Esophagus squamous epithelium (tissue), 5 donors: ENCODE measurements at regions not wholly inside any gene's neighbourhood (a gene's known extent, or its start where the extent isn't known, plus 50 kb on each side); places are given as distances from the start of the nearest gene placed in this dataset.
"Not testable (repeated sequence)": the region's sequence is repeated elsewhere in the genome, so short reads cannot be mapped to it uniquely, and the experiment has no call there.

Experiments used
- DNase-seq: peaks from one replicate; lab custom pipeline; 2025; lab: John Stamatoyannopoulos, UW
- H3K27ac ChIP-seq, 4 donors: fragments of 200-600 bp; sonication (generic); one replicate each; pipeline ENCODE4 v1.5.1; 2016 to 2019; ENCODE audit warnings: mild to moderate bottlenecking in 1 of 4
- H3K27me3 ChIP-seq, 4 donors: fragments of 200-600 bp; sonication (generic); 1 replicate in 3 of 4; 2 replicates in 1 of 4; pipeline versions ENCODE4 v1.5.1 to v1.6.0; 2017 to 2021; ENCODE audit warnings: antibody characterized with exemption in 1 of 4
- H3K36me3 ChIP-seq, 3 donors: fragments of 200-600 bp; sonication (generic); one replicate each; pipeline ENCODE4 v1.5.1; 2016 to 2019
- H3K4me1 ChIP-seq, 3 donors: fragments of 200-600 bp; sonication (generic); one replicate each; pipeline ENCODE4 v1.5.1; 2017 to 2019
- H3K4me3 ChIP-seq, 4 donors: fragments of 200-600 bp; sonication (generic); 1 replicate in 3 of 4; 2 replicates in 1 of 4; pipeline ENCODE4 v1.5.1; 2016 to 2019; ENCODE audit warnings: mild to moderate bottlenecking in 2 of 4, moderate library complexity in 1 of 4
- H3K9me3 ChIP-seq, 3 donors: fragments of 200-600 bp; sonication (generic); one replicate each; pipeline ENCODE4 v1.5.1; 2016 to 2019
- CTCF ChIP-seq, 6 experiments: fragments of 450-650 bp in 4 of 6; fragments of 200-600 bp in 2 of 6; sonication (generic) in 2 of 6; IDR thresholded peaks; one replicate each; pipeline ENCODE4 v1.5.1; 2016 to 2019; ENCODE audit warnings: antibody characterized with exemption in 6 of 6, mild to moderate bottlenecking in 4 of 6, moderate library complexity in 4 of 6
- POLR2A ChIP-seq, 4 donors: fragments of 450-650 bp; IDR thresholded peaks; one replicate each; pipeline ENCODE4 v1.6.1; 2017; ENCODE audit warnings: antibody characterized with exemption in 4 of 4, mild to moderate bottlenecking in 4 of 4, moderate library complexity in 3 of 4
- WGBS, 2 donors: methylation state at CpG; one replicate each; pipeline ENCODE4 v1.1.5; 2018; 5-methylcytosine and 5-hydroxymethylcytosine counted together
- intact Hi-C: fragments of 100-400 bp; cut with DNase I; formaldehyde crosslinking; loops from one replicate; pipeline ENCODE4 v1.15.0; 2022
- donor health status: DM: yes; HTN: yes; CAD: no.

GRCh38 chr6:11416936-11417576 is 120.5 kb upstream of the TMEM170B start:
- no peak for DNase-seq
- no peak for TF ChIP-seq POLR2A (IDR thresholded peaks at IDR 0.05)
- no peak for TF ChIP-seq CTCF (IDR thresholded peaks at IDR 0.05)
- no peaks in the 10 kb centered on the region for H3K9me3 ChIP-seq
- intact Hi-C loops, result no loop called here
- no peaks in the 10 kb centered on the region for H3K36me3 ChIP-seq
- H3K27ac ChIP-seq, result no peak overlapping the region
- 97 to 100% methylated on average over 6 to 8 of the region's 54 CpGs for WGBS, 2 donors
- no peak overlapping the region for H3K4me3 ChIP-seq
- H3K27me3 ChIP-seq, result no peaks in the 10 kb centered on the region
- peaks cover 0 to 14% (median 0%) of the 10 kb centered on the region in 3 donors for H3K4me1 ChIP-seq

GRCh38 chr6:11416099-11416935 is 121.2 kb upstream of the TMEM170B start:
- Histone ChIP-seq H3K27ac (peak overlapping the region in 1 of 4 donors; percentile 5), H3K4me1 (peaks cover 0 to 14% (median 0%) of the 10 kb centered on the region in 3 donors)
- H3K36me3 ChIP-seq, H3K9me3 ChIP-seq, DNase-seq, H3K27me3 ChIP-seq, H3K4me3 ChIP-seq, intact Hi-C loops: not testable (repeated sequence)
- WGBS, 2 donors, result 68 to 93% methylated on average over 4 to 7 of the region's 7 CpGs

- no peak for TF ChIP-seq POLR2A (IDR thresholded peaks at IDR 0.05)
- no peak for TF ChIP-seq CTCF (IDR thresholded peaks at IDR 0.05)
- Histone ChIP-seq H3K27me3 (no peaks in the 10 kb centered on the region), H3K27ac (peak overlapping the region in 2 of 4 donors; percentile 70 to 72), H3K4me1 (peaks cover 0 to 21% (median 6%) of the 10 kb centered on the region in 3 donors), H3K9me3 (no peaks in the 10 kb centered on the region), H3K4me3 (no peak overlapping the region), H3K36me3 (no peaks in the 10 kb centered on the region)
- intact Hi-C loops, result no loop called here
- DNase-seq, result no peak
- 96 to 99% methylated on average over 7 of the region's 7 CpGs for WGBS, 2 donors
Observed at GRCh38 chr6:11415557-11415956, 122.0 kb upstream of the TMEM170B start.

DNA sequence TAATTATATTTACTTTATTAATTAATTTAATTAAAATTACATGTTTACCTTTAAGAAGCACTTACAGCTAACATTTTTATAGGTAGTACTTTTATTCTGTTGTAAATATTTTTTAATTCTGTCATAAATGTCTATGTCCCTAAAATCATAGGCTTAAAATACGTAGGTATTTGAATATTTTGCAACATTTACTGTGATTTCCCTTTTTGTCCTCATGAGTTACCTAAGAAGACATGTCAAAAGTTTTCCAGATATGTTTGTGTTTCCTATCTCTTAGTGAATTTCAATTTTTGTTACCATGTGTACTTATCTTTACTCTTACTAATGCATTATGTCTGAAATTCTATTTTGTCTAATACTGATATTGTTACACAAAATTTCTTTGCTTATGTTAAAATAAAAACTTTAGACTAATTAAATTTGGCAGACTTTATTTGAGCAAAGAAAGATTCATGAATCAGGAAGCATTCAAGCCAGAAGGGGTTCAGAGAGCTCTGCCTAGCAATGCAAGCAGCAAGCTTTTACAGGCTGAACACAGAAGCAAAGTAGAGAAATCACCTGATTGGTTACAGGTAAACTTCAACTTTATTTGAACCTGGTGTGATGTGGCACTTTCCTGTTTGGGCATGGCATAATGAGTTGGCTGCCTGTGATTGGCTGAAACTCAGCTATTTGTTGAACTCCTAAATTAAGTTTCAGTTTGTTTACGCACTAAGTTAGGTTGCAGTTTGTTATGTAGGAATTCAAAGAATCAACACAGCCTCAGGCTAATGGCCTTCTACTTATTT is 123.2 kb upstream of the TMEM170B start:
- intact Hi-C loops, result no loop called here
- peaks cover 0 to 21% (median 6%) of the 10 kb centered on the region in 3 donors for H3K4me1 ChIP-seq
- peak overlapping the region in 3 of 4 donors; percentile 54 to 75 (median 72) for H3K27ac ChIP-seq
- 38 to 53% methylated on average over 2 of the region's 2 CpGs for WGBS, 2 donors
- TF ChIP-seq POLR2A (IDR thresholded peaks at IDR 0.05), result peak in 1 of 4 donors; percentile 18
- TF ChIP-seq CTCF (IDR thresholded peaks at IDR 0.05), result no peak
- no peak for DNase-seq
- no peaks in the 10 kb centered on the region for H3K9me3 ChIP-seq
- no peaks in the 10 kb centered on the region for H3K36me3 ChIP-seq
- no peaks in the 10 kb centered on the region for H3K27me3 ChIP-seq
- no peak overlapping the region for H3K4me3 ChIP-seq

GRCh38 chr6:11413728-11414127 is 123.8 kb upstream of the TMEM170B start:
- Histone ChIP-seq H3K4me3 (no peak overlapping the region), H3K27me3 (no peaks in the 10 kb centered on the region), H3K9me3 (no peaks in the 10 kb centered on the region), H3K36me3 (no peaks in the 10 kb centered on the region), H3K4me1 (peaks cover 0 to 21% (median 6%) of the 10 kb centered on the region in 3 donors), H3K27ac (peak overlapping the region in 2 of 4 donors; percentile 72 to 75)
- 79 to 81% methylated on average over 2 of the region's 2 CpGs for WGBS, 2 donors
- DNase-seq, result no peak
- intact Hi-C loops, result no loop called here
- TF ChIP-seq POLR2A (IDR thresholded peaks at IDR 0.05) (no peak), CTCF (IDR thresholded peaks at IDR 0.05) (no peak)
